Prostate gland (tissue), 2 donors: ENCODE measurements at regions not wholly inside any gene's neighbourhood (a gene's known extent, or its start where the extent isn't known, plus 50 kb on each side); places are given as distances from the start of the nearest gene placed in this dataset.

Source experiments
- CTCF ChIP-seq, 4 experiments: fragments of 200-600 bp in 2 of 4; fragments of 450-650 bp in 2 of 4; sonication (generic) in 2 of 4; IDR thresholded peaks; 1 replicate in 3 of 4; 2 replicates in 1 of 4; pipeline ENCODE4 v1.5.1; 2016 to 2019; ENCODE audit warnings: antibody characterized with exemption in 4 of 4, mild to moderate bottlenecking in 2 of 4, moderate library complexity in 2 of 4
- POLR2A ChIP-seq: fragments of 450-650 bp; IDR thresholded peaks from one replicate; pipeline ENCODE4 v1.6.1; 2016; ENCODE audit warnings: antibody characterized with exemption, mild to moderate bottlenecking
- POLR2AphosphoS5 ChIP-seq: sonication (generic); formaldehyde crosslinking; IDR thresholded peaks from one replicate; pipeline ENCODE4 v1.6.1; 2017; ENCODE audit warnings: antibody characterized with exemption

- no peak for TF ChIP-seq CTCF (IDR thresholded peaks at IDR 0.05)
- TF ChIP-seq POLR2A = no peak
- no peak for TF ChIP-seq POLR2AphosphoS5
Measured at GRCh38 chr9:14029806-14030374, 284.1 kb downstream of the NFIB start.
